GM04504 (cell line): ENCODE measurements at regions not wholly inside any gene's neighbourhood (a gene's known extent, or its start where the extent isn't known, plus 50 kb on each side); places are given as distances from the start of the nearest gene placed in this dataset.
A peak's percentile ranks its signal among the peaks of the same experiment; 100 is the strongest.
"Not testable (repeated sequence)": the region's sequence is repeated elsewhere in the genome, so short reads cannot be mapped to it uniquely, and the experiment has no call there.

Experiments
- DNase-seq: peaks from one replicate; pipeline ENCODE4 v3.0.0-alpha.2; 2012; ENCODE audit warnings: low read depth

DNA sequence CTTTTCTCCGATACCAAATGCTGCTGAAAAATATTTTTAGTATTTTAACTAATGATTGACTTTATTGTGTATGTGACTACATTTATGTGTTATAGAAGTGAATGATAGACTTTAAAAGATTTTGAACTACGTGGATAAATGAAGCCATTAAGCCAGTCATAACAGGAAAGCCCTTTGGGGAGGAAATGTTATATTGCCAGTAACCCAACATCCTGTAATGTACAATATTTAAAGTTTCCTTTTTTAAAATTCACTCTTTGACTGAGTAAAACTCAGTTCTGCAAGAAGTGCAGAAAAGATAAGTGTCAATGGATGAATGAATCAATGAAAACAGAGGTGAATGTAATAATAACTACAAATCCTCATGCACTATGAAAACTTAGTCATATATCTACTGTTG, 102.6 kb upstream of the TLE4 start:
- DNase-seq = no peak

DNA sequence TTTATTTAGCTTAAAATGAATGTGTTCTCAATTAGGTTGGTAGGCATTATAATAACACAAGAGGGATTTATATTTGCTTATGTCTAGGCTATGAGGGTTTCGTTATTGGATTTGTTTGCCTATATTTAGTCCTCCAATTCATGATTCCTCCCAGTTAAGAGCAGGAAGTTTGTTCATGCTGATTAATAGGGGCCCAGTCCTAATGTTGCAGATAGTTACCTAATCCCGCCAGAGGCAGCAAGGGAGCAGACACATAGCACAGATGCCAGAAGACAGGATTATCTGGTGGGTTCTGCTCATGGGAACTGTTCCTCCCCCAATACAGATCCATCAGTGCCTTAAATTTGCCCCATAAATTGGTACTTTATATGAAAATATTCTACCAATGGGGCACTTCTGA, 100.8 kb upstream of the TLE4 start:
- DNase-seq = no peak

DNA sequence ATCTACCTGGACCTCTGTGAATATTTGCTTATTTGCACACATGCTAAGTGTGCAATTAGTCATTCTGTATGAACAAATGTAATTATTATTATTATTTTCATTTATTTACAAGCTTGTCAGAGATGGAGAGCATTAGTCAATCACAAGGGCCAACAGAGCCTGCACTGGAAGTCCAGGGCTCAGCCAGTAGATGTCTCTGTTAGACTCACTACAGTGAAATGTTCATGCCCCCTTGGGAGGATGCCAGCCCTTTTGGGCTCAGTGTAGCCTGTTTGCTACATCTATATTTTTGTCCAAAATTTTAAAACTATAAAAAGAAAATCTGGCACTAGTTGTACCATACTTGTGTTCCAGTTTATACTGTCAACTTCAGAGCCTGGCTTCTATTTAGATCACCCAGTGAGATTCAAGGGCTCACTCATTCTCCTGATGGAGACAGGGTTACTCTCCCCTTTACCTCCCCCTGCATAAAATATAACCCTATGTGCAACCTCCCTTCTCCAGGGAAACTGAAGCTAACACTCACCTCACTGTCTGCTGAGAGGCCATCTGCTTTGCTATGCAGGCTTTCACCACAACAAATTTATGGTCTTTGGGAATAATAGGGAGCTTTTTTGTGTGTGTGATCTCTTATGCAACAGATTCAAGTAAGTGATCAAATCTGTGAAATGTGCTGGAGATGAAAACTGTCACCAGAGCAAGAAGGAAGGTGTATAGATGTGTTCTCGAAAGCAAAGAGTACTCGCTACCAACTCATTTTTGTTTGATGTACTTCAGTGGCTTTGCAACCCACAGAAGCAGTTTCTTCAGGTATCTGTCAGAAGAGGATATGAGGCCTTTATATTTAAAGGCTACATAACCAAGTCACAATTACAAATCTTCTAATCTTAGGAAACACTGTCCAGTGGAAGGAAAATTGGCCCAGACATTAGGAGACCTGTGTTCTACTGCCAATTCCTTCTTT, 99.9 kb upstream of the TLE4 start:
- no peak for DNase-seq

DNA sequence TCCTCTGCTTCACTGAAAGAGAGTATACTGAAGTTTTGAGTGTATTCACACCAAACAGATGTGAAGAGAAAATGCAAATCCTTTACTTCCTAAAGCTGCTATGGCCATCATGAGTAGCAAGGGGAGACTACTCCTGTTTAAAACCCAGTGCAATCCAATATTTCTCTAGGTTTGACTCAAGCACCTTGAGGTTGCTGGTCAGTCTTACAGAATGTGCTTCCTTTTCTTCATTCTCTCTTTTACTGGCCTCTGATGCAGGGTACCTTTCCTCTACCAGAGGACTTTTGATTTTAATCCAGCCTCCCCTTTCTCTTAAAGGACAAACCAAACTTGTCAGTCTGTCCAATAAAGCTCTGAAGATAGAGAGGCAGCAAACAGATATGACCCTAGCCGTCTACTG, 98.1 kb upstream of the TLE4 start:
- no peak for DNase-seq

DNA sequence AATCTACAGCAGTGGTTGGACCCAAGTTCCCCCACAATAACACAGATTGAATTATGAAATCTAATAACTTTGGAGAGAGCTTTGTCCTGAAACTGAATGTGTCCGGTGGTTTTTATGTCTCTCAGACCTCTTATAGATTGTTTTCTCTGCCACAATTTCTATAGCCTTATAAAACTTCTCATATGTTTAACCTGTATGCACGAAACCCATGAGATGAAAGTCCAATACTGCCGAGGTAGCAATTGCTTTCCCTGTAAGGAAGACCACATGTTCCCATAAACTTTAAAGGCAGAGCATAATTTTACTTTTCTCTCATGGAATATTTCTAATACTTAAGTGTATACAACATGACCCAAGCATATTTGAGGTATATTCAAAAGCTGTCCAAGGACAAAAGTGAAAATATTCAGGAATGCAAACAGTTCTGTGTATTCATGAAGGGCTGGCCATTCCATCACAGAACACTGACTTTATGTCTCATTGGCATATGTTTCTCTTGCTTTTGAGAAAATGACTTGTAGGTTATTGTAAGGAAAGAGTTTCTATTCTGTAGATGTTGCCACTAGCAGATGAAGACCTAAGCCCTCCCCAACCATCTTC, 94.4 kb upstream of the TLE4 start:
- no peak for DNase-seq

DNA sequence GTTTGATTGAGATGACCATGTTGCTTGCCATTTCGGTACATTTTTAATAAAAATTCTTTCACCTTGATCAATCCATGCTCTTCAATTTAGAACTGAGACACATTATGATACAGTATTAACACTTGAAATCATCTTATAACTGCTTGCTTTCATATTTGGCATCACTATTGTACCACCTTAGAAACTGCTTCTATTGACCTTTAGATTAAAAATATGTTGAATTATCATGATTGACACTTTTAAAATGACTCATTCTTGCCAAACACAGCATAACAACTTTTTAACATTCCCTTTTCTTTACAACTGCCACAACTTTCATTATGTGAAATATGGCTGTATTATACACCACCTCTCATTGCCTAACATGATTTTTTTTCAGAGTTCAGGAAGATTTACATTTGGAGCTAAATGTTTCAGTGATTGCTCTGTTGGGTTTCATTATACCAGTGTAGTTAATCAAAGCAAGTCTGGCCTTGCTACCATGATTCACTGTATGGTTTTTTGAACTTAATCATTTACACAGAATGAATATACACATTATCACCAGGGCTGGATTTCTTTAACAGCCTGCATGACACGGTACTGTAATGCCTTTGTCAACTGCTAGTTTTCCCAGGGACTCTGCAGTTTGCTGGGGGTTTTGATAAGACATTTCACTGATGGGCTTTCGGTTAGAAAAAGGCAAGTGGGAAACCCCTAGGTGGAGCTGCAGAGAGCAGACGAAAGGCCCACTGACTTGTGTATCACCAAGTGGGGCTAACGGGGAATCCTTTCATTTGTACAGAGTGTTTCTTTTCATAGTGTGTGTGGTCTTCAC, 93.6 kb upstream of the TLE4 start:
- DNase-seq = no peak

DNA sequence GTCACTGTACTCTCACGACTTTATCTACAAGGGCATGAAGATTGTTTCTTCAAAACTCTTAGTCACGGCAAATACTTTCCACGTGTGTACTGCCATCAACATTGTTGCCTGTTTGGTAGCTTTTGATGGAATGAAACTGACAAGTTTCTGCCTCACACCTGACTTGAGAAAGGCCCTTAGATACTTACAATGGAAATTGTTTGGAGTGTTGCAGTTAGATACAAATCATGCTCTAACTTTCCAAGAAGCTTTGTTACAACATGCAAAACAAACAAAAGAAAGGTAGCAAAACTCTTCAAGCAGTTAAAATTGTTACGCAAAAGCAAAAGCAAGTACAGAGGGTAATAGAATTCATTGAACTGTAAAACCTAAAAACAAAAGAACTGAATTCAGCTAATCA, 91.1 kb upstream of the TLE4 start:
- no peak for DNase-seq

DNA sequence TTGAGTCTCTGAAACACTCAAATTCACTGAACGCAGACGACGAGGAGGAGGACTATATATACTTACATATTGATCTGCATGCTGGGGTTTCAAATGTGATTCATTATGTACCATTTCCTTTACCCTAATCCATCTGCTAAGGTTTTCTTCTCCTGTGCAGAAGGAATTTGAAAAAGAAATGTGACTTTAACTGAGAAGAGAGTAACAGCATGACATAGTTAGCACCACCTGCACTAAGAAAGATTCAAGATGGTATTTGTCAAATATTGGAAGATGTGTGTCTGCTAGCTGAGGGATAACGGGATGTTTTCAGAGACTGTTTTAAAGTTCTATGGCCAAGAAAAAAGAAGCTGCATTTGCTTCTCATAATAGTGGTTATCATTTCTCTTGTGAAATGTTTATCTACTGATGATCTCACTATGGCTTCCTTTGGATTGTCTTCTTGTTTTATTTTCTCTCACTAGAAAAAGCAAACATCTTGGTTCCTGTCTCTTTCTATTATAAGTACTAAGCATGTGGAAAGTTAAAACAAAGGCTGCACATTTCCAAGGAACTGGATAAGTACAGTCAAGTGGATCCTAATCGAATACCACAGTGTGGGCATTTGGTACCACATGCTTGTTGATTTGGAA, 89.8 kb upstream of the TLE4 start:
- no peak for DNase-seq

DNA sequence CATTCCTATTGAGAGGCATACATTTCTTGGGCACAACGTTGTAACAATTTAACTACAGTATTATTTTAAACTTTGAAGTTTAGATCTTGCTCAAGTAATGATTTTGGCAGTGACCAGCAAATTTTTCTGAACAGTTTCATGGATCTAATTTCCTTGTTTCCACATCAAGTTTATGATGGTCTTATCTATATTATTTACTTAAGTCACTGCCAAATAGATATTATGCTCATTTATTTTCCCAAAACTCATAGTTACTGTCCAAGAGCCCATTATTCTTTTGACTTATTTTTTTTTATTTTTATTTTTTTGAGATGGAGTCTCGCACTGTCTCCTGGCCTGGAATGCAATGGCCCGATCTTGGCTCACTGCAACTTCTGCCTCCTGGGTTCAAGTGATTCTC, 86.5 kb upstream of the TLE4 start:
- DNase-seq = no peak

DNA sequence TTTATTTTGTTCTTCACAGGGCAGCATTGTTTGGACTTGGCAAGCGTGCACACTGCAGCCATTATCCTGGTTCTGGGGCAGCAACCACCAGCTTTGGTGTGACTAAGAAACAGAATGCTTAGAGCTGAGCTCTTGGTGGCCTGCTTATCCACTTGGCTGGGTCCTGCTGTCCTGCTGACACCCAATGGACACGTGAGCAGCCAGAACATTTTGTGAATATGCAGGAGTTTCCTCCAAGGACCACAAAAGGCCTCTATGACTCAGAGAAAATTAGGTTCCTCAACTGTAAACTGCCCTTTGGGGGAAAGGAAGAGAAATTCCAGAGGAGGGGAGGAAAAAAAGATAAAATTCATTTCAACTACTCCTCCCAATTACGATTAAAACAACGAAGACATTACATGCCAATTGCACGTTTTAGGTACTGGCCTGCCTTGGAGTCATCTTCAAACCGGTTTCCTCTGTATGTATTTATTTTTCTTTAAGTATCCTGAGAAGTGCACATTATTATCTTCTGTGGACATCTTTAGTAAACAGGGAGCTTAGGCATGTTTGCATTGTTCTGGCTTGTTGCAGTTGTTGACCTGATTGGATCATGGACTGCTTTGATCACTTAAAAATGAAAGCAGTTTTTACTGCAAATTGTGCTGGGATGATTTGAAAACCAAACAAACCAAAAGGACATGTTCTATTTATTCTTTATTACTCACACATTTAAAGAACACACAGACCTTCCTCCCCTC, 82.3 kb upstream of the TLE4 start:
- DNase-seq = peak; percentile 30

DNA sequence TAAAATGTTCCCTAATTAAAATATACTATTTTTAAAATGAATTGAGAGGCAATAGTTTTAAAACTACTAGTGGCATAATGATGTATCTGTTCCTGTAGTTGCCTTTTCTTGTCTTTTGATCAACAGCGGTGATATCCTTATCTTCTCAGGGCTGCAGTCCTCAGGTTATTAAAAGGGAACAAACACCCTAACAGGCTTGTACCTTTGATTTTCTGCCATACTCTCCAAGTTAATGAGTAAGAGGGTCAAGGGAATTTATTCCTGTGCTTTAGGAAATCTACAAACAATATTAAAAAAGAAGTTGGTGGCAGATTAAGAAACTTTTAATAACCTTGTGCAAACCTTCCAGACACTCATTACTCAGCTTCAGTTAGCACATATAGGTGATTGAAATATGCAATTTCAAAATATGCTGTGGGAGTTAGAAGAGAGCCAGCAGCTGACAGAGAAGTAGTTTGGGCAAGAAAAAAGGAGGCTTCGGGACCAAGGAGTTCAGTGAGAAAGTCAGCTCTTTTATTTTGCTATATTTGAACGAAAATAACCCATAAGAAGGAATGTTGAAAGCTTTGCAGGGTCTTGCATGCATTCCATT, 81.0 kb upstream of the TLE4 start:
- DNase-seq = no peak

DNA sequence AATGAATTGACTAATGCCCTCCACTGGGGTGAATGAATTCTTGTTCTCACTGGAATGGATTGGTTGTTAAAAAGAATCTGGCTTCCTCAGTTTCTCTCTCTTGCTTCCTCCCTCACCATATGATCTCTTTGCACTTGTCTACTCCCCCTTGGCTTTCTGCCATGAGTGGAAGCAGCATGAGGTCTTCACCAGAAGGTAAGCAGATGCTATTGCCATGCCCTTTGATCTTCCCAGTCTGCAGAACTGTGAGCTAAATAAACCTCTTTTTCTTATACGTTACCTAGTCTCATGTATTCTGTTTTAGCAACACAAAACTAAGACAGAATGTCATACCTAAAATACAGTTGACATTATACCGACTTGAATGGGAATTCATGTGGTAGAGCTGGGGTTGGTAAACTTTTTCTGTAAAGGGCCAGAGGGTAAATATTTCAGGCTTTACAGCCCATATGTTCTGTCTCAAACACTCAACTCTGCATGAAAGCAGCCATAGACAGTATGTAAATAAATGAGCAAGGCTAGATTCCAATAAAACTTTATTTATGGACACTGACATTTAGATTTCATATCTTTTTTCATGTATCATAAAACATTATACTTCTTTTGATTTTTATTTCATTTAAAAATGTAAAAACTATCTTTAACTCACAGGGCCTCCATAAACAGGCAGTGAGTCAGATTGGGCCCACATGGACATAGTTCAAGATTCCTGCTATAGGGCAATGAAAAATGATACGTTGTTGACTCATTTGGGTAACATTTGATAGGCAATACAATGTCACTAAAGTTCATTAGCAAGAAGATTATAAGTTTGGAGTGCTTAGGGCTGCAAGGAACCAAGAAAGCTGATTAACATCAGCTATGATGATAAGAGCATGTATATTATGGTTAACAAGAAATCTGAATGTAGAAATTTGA, 79.4 kb upstream of the TLE4 start:
- no peak for DNase-seq

DNA sequence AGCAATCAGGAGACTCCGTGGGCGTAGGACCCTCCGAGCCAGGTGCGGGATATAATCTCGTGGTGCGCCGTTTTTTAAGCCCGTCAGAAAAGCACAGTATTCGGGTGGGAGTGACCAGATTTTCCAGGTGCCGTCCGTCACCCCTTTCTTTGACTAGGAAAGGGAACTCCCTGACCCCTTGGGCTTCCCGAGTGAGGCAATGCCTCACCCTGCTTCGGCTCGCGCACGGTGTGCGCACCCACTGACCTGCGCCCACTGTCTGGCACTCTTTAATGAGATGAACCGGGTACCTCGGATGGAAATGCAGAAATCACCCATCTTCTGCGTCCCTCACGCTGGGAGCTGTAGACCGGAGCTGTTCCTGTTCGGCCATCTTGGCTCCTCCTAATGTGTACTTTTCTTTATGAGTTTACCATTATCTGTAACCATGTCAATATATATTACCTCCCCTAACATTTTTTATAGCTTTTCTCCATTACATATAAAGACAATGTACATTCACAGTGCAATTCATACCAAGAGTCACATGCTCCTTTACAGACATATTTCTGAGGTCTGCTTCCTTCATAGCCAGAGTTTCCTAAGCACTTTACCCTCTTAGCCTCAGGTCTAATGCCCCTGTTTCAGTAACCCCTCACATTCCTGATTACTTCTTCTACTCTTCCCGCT, 71.4 kb upstream of the TLE4 start:
- not testable (repeated sequence) for DNase-seq

DNA sequence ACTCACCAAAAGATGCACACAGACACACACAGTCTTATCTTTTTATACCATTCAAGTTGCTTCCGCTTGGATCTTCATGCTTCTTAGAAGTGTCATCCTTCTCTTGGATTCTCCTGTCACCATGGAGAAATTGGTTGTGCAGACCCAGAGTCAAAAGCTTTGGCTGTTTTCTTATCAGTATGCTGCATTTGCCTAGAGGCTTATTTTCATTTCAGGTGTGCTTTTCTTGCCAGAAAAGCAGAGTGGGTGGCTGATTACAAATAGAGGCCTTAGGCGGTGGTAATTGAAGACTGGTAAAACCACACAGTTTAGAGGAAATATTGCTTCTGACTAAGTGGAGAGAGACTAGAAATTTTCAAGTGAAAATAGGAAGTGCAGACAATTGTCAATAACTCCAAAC, 70.2 kb upstream of the TLE4 start:
- DNase-seq = no peak

DNA sequence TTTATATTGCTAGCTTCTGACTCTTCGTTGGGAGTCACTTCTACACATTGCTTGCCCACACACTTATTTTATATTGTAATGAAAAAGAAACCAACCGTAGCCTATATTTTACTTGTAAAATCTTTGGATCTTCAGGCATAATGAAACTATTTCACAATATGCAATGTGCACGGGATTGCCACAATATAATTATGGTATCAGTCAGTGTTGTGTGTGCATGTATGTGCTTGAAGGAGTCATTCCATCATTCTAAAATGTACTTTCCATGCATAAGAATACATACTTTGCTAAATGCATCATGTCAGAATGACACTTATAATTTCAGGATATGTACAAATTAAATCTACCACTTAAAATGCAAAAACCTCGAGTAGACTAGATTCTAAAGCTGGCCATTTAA, 64.0 kb upstream of the TLE4 start:
- DNase-seq = no peak

DNA sequence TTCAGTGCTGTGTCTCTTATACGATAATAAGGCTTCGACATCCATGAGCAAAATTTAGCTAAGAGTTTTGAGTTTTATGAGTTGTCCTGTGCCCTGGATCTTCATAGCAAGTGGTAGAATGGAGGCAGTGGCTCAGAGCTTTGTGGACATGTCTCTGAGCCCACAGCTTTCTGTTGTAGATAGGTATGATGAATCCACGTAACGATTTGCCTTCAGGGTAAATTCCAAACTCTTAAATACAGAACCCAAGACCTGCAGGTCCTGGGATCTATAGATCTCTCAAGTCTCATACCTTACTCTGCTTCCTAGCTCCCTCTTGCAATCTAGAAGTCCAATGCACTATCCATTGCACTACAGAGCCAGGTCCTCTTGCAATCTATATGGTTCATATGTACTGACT, 59.5 kb upstream of the TLE4 start:
- DNase-seq = no peak
